HG03095 (cell line): ENCODE measurements at regions not wholly inside any gene's neighbourhood (a gene's known extent, or its start where the extent isn't known, plus 50 kb on each side); places are given as distances from the start of the nearest gene placed in this dataset.

ENCODE experiments used
- ATAC-seq: cut with Tn5 transposase; IDR thresholded peaks from one replicate; pipeline ENCODE4 v1.9.1; 2021; ENCODE audit warnings: moderate library complexity; ENCODE audit not compliant: unreplicated experiment

- no peak for ATAC-seq
These were observed 448.0 kb downstream of the HAO1 start for GRCh38 chr20:7492257-7492656.

GRCh38 chr20:7493311-7493710 is 446.9 kb downstream of the HAO1 start:
- ATAC-seq = no peak

GRCh38 chr20:7496394-7496991 is 443.8 kb downstream of the HAO1 start:
- no peak for ATAC-seq

- no peak for ATAC-seq
These were observed 442.3 kb downstream of the HAO1 start for GRCh38 chr20:7497985-7498384.

GRCh38 chr20:7499201-7499600 is 441.1 kb downstream of the HAO1 start:
- no peak for ATAC-seq

GRCh38 chr20:7500231-7500663 is 440.0 kb downstream of the HAO1 start:
- ATAC-seq = no peak

- ATAC-seq = no peak
These were observed 436.8 kb downstream of the HAO1 start for GRCh38 chr20:7503501-7503900.

GRCh38 chr20:7505152-7505834 is 435.0 kb downstream of the HAO1 start:
- ATAC-seq = no peak

- no peak for ATAC-seq
These were observed 434.4 kb downstream of the HAO1 start for GRCh38 chr20:7505835-7506221.

GRCh38 chr20:7516621-7517111 is 423.6 kb downstream of the HAO1 start:
- no peak for ATAC-seq

GRCh38 chr20:7520361-7520760 is 419.9 kb downstream of the HAO1 start:
- ATAC-seq = no peak

GRCh38 chr20:7523288-7523687 is 417.0 kb downstream of the HAO1 start:
- ATAC-seq = no peak

- ATAC-seq = no peak
These were observed 400.2 kb downstream of the HAO1 start for GRCh38 chr20:7540018-7540417.

GRCh38 chr20:7540923-7541322 is 399.3 kb downstream of the HAO1 start:
- ATAC-seq = no peak

GRCh38 chr20:7571101-7571500 is 369.2 kb downstream of the HAO1 start:
- no peak for ATAC-seq

- no peak for ATAC-seq
These were observed 368.7 kb downstream of the HAO1 start for GRCh38 chr20:7571521-7572055.

- no peak for ATAC-seq
These were observed 360.4 kb downstream of the HAO1 start for GRCh38 chr20:7579888-7580287.

- no peak for ATAC-seq
These were observed 355.1 kb downstream of the HAO1 start for GRCh38 chr20:7585126-7585679.

- no peak for ATAC-seq
These were observed 353.8 kb downstream of the HAO1 start for GRCh38 chr20:7586481-7586880.

- no peak for ATAC-seq
These were observed 351.1 kb downstream of the HAO1 start for GRCh38 chr20:7589164-7589563.

- no peak for ATAC-seq
These were observed 343.7 kb downstream of the HAO1 start for GRCh38 chr20:7596541-7596940.

GRCh38 chr20:7601431-7601830 is 338.8 kb downstream of the HAO1 start:
- ATAC-seq = no peak
